Left renal pelvis (tissue), 4 donors: ENCODE measurements at regions not wholly inside any gene's neighbourhood (a gene's known extent, or its start where the extent isn't known, plus 50 kb on each side); places are given as distances from the start of the nearest gene placed in this dataset.

Experiments used
- DNase-seq, 4 donors: peaks; one replicate each; pipeline ENCODE4 v3.0.0-alpha.2; 2013; ENCODE audit warnings: low read depth in 4 of 4, low spot score in 3 of 4

DNA sequence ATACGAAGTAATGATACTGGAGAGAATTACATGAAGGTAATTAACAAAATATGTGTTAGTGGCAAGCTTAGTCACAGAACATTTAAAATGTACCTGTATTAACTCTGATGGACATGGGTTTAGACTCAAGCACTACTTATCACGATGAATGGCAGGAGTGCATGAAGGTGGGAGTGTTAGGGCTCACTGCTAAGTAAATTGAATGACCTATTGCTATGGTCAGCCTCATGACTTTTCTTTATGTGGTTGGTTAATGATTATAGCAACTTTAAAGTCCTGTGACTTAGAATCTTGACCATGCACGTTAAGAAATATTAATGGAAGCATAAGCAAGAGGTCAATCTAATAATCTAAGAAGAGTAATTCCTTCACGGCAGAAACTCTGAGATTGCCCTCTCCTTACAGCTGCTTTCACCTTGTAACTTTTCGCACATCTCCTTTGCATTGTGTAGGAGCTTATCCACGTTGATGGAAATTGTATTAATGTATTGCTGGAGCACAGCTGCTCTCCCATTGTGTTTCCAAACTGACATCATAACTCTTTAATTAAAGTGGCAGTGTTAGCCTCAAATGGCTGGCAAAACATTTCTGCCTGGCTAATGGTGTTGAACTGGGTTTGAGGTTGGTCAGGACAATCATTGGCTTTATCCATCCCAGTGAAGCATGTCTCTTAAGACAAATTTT lies 114.5 kb downstream of the RXFP2 start:
- no peak for DNase-seq

DNA sequence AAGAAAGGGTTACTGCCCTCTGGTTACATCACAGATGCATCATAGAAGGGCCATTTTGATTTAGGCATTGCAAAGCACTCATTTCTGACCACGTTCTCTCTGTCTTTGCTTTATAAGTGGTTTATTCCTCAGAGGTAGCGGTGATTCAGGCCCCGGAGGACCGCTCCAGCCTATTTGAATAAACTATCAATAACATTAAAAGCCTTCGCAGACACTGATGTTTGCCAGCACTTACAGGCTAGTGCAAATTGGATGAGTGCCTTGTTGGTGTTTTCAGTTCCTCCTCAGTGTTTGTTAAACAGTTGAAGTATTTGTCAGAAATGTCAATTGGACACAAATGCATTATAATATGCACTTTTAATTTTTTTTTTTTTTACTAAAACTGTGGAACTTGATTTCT lies 120.2 kb downstream of the RXFP2 start:
- DNase-seq: no peak

DNA sequence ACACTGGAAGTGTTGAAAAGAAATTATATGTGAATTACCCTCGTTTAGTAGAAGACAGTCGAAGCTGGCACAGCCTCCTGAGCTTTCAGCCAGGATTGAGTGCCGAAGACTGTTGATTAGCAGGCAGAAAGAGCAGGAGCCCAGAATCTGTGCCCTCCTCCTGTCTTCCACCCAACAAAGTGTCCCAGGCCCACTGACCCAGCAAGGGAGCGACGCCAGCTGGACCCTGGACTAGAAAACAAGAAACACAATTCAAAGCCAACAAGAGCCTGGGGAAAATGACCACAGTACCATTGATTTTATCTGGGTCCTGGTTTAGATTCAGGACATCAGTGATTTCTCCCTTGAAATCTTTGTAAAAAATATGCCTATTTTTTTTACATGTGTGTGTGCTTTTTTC lies 120.7 kb downstream of the RXFP2 start:
- DNase-seq: no peak

DNA sequence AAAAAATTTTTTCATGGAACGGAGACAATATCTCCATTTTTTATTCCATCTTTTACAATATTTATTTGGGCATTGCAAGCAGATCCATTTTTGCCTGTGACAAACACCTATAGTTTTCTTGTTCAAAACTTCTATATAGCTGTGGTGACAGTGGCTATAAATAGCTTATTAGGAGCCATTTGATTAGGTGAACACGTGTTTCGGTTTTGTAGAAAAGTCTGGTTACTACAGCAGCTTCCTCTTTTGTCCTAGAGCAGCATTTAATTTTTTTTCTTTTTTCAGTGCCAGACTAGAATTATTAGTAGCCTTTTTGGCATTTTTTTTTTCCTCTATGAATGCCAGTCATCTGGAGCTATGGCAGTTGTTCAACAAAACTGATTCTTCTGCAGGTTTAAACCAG lies 123.5 kb downstream of the RXFP2 start:
- DNase-seq: no peak

DNA sequence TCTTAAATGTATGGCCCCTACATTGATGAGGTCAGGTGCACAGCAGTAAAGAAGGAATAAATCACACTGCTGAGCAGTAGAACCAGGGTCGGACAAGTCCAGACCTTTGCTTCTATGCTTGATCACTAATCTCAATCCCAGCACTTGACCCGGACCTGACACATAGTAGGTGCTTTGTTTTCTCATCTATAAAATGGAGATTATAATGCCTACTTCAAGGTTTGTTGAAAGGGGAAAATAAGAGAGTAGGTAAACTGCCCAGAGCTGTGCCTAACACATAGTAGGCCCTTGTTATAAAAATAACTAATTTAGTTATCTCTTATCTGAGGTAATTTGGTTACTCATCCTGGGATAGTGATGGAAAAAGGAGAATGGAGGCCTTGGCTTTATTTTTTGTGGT lies 125.0 kb downstream of the RXFP2 start:
- DNase-seq: no peak

DNA sequence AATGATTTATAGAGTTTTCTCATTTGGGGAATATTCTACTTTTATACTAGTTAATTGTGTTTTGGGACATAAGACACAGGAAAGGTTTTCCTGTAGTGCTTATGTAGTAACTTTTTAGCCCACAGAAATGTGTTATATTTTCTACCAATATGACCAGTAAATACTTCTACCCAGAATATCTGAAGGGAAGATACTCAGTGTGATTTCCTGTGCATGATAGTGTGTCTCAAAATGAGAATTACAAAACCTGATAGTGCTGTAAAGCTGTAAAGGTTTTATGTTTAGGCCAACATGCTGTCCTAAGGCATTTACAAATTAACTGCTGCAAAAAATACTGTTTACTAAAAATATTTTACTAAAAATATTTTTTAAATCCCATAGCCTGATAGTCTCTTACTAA lies 126.8 kb downstream of the RXFP2 start:
- DNase-seq: no peak

DNA sequence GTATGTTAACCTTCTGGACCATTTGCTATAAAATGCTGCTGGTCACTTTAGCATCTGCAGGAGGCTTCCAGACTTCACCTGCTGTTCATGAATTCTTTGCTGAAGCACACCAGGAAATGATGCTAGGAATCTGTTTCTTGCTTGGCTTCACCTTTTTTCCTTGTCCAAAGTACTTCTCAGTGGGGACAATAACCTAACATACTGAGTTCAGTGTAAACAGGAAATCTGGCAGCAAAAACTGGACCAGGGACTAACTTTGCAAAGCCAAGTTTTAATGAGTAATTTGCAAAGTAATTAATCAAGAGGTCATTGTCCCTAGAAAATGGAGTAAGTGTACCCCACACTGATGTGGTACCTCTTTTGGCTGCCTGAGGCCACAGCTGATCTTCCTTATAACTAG lies 128.4 kb downstream of the RXFP2 start:
- DNase-seq: no peak

DNA sequence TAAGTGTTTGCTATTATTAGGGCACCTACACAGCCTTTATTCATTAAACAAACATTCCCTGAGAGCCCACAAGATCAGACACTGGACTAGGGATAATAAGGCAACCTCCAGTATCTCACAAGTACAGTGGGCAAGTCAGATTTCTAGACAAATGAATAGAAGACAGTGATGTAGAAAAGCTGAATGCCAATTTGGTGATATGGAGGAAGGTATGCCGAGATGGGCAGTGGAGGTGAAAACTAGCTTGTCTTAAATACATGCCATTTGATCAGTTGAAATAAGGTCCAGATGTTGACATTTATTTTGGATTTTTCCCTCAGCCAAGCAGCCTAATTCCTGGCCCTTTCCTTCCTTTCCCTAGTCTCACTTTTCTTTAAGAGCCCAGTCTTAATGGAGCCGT lies 130.3 kb downstream of the RXFP2 start:
- no peak for DNase-seq

DNA sequence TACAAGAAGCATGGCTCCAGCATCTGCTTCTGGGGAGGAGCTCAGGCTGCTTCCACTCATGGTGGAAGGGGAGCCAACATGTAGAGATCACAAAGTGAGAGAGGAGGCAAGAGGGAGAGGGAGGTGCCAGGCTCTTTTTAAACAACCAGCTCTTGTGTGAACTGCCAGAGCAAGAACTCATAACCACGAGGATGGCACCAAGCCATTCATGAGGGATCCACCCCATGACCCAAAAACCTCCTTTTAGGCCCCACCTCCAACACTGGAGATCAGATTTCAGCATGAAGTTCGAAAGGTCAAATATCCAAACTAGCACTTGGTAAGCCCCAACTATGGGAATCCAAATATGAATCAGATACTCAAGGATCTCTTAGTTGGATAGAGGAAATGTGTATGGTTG lies 131.2 kb downstream of the RXFP2 start:
- DNase-seq: no peak

DNA sequence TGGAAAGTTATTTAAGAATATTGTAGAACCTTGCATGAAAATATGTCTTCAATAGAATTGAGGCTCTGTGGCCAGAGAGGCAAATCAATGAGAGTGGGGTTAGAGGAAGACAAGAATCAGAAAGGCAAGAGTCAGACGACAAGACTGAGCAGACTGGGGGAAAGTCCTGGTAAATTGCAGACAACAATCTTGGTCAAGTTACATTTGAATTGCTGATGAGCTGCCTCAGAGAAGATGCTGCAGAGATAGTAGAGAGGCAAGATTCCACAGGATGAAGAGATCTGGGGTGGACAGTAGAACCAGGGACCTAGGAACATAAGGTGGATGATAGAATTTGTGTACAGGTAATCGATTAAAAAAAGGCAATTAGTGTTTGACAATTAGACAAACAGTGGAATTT lies 133.8 kb downstream of the RXFP2 start:
- no peak for DNase-seq

DNA sequence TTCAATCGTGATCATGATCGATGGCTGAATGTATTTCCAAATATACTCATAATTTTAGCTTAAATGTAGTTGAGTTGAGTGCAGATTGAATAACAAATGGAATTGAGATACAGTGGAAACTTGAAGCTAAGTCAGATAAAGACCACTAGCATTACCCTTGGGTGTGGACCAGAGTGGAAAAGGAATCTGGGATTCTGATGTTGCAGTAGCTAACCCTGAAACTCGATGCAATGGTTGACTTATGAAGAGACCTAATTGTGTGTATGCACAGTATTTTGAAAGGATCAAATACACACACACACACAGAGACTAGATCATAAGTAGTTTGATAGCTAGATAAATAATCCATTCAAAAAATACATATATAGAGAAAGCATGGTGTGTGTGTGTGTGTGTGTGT lies 135.8 kb downstream of the RXFP2 start:
- DNase-seq: no peak

DNA sequence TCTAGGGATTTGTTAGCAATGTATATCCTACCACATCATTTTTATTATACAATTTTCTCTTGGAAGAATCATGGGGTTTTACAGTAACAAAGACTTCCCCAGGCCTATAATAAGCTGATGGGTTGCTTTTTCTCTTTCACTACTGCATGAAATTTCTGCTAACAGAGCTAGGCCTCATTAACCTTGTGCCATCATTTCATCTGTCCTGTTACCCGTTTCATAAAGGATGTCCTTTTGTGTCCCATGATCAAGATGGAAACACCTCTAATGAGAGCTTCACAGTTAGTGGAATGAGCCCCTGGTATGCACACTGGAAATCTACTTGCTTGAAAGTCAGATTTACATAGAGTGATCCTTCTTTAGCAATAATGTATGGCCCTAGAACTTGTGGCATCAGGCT lies 138.7 kb downstream of the RXFP2 start:
- DNase-seq: no peak

DNA sequence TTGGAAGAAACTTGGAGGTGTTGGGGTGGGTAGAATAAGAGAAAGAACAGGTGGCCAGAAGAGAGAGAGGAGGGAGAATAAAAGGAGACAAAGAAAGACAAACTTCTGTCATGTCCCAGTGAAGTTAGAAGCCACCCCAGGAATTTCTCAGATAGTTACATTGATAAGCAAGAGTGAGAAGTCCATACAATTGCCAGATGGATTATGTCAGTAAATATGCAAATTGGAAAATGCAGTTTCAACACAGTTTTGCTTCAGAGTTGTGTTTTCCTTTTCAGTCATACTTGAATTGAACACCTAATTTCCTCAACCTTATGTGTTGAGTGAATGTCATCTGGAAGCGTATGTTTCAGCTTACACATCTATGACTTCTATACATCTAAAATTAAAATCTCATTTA lies 139.2 kb downstream of the RXFP2 start:
- no peak for DNase-seq

DNA sequence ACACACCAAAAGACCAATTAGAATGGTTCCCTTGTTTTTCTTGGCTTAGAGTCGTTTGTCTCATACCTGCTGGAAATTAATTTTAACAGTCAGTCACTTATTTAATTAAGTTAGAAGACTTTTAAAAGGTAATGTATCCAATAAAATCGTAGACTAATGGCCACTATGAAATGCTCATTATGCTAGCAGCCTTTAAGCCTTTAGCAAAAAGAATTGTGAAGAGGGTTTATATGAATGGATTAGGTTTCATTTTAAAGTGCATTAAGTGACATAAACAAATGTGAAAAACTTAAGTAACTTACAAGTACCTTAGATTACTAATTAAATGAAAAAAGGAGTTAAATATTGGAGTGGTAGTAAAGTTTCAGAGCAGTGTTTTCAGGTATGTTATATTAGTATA lies 139.6 kb downstream of the RXFP2 start:
- DNase-seq: no peak

DNA sequence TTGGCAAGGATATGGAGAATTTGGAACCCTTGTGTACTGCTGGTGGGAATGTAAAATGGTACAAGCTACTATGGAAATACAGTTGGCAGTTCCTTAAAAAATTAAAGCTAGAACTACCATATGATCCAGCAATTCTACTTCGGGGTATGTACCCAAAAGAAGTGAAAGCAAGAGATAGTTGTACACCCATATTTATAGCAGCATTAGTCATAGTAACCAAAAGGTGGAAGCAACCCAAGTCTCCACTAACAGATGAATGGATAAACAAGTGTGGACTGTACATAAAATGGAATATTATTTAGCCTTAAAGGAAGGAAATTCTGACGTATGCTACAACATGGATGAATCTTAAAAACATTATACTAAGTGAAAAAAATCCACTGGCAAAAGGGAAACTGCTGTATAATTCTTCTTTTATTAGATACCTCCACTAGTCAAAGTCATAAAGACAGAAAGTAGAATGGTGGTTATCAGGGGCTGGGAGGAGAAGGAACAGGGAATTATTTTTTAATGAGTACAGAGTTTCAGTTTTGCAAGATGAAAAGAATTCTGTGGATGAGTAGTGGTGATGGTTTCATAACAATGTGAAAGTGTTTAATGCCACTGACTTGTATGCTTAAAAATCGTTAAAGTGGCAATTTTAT lies 141.6 kb downstream of the RXFP2 start:
- DNase-seq: no peak

DNA sequence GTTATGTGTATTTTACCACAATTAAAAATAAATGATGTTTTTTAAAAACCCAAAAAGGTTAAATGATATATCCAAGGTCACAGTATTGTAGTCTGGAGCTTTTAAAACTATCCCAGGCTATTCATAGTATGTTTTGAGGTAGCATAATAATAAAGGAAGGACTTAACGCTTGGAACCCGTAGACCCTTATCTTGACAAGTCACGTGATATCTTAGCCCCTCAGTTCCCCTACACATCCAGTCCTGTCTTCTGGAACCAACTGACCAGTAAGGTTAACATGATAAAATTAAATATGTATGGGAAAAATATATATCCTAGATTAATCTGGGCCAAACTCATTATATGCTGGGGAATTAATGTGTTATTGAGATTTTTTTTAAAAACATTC lies 142.2 kb downstream of the RXFP2 start:
- DNase-seq: no peak

DNA sequence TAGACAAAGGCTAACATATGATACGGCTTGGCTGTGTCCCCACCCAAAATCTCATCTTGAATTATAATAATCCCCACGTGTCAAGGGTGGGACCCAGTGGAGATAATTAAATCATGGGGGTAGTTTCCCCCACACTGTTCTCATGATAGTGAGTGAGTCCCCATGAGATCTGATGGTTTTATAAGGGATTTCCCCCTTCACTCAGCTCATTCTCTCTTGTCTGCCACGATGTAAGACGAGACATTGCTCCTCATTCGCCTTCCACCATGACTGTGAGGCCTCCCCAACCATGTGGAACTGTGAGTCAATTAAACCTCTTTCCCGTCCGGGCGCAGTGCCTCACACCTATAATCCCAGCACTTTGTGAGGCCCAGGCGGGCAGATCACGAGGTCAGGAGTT lies 143.5 kb downstream of the RXFP2 start:
- DNase-seq: no peak

DNA sequence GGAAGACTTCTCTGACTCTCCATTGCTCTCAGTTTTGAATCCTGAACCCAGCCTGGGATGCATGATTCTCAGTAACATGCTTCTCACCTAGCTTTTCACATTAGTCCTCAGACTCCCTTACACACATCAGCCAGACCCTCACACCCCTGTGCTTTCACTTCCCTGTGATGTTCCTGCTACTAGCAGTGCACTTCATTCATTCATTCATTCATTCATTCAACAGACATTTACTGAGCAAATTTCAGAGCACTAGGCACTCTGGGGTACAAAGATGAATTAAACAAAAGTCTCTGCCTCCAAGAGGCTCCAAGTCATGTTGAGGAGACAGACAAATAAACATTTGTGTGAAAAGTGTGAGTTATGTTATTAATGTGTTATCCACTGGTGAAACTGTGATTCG lies 145.2 kb downstream of the RXFP2 start:
- no peak for DNase-seq

DNA sequence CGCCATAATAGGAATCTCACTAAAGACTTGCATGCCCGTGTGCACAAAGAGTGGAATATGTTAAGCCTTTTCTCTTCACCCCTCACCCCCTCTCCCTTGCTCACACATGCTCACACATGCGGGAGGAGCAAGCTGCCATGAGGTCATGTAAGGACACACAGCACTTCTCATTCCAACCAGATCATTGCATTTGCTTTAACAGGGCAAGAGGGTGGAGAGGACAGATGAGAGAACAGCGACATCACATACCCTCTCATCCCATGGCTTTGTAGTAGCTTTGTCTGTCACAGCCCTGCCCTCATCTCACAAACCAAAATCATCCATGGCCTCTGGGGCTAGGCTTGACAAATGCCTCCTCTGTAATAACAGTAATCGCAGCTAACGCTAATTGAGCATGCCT lies 145.6 kb upstream of the FRY start:
- DNase-seq: no peak

DNA sequence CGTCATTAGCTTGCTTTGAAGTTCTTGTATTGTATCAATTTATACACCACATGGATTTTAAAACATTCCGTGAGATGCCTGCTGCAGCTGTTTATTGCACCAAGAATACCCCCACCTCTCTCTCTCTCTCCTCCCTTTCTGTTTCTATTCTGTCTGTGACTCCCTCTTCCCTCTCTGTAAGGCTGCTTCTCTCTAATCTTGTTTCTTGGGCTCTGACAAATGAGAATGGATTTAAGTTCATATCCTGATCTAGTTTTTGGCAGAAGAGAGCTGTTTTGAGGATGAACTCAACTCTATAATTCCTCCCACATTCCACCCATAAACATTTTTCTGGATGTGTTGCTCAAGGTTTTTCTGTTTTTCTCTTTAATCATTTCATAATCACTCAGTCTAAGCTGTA lies 144.3 kb upstream of the FRY start:
- no peak for DNase-seq

DNA sequence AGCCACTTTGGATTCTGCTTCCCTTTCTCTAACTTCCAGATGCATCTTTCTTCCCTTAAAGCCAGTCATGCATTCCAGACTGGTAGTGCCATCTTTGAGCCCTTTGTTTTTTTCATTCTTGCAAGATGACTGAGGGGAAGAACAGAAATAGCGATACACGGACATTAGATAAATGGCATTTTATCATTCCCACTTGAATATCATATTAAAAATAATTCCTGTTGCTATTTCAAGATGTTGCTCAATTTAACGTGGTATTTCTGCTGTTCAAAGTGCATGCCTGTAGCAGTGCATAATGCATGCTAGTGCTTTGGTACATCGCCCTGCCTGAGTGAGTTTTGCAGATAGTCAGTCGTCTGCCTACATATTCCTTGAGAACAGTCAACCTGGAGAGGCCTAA lies 140.6 kb upstream of the FRY start:
- no peak for DNase-seq

DNA sequence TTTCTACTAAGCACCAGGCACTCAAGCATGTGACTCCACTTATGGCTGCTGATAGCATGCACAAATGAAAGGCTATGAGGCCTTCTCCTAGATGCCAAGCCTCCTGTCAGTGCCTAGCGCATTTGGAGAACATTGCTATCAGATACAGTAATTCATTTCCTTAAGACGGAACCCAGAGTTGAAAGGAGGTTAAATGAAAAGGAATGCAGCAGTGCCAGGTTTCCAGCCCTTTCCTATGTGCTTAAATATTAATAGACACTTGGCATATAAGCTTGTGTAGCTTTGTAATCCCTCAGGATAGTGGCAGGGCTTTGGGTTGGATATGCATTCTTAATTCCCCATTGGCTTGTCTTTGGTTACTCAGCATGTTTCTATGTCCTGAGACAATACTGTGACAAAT lies 140.1 kb upstream of the FRY start:
- no peak for DNase-seq

DNA sequence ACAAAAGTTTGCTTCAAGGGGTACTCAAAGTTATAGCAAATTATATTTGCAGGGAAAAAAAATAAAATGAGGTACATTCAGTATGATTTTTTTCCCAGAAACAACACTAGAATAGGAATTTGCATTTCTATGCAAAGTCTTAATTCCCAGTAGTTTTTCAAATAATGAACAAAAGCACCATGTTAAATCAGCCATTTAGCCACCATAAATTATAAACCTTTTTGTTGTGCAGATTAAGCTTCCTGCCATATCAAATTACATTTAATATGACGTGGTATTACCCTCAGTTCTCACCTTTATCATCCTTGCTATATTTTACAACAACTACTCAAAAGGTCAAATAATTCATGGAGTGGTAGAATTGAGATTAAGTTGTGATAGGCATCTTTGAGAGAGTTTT lies 136.6 kb upstream of the FRY start:
- no peak for DNase-seq
